Activated CD8-positive, alpha-beta memory T cell treated with anti-CD3 and anti-CD28 coated beads for 36 hours (primary cell): ENCODE measurements at regions not wholly inside any gene's neighbourhood (a gene's known extent, or its start where the extent isn't known, plus 50 kb on each side); places are given as distances from the start of the nearest gene placed in this dataset.
"Not testable (repeated sequence)": the region's sequence is repeated elsewhere in the genome, so short reads cannot be mapped to it uniquely, and the experiment has no call there.

Experiments
- CTCF ChIA-PET: fragments of 350-600 bp; sonication (Branson Sonifier 250); formaldehyde crosslinking; loops from one replicate; lab custom pipeline; 2021; ENCODE audit warnings: antibody characterized with exemption; lab: Charles Lee
- POLR2A ChIA-PET: fragments of 350-600 bp; sonication (Branson Sonifier 250); formaldehyde crosslinking; loops from one replicate; lab custom pipeline; 2021; ENCODE audit warnings: antibody characterized with exemption; lab: Charles Lee

- ChIA-PET CTCF (no interaction called here), POLR2A (no interaction called here)
Observed at GRCh38 chr4:18197467-18197866, 175.9 kb upstream of the LCORL start.

- ChIA-PET CTCF (no interaction called here), POLR2A (no interaction called here)
Observed at GRCh38 chr4:18194278-18194677, 172.7 kb upstream of the LCORL start.

GRCh38 chr4:18192901-18193300, 171.3 kb upstream of the LCORL start:
- POLR2A ChIA-PET: no interaction called here
- CTCF ChIA-PET: no interaction called here

- ChIA-PET CTCF (no interaction called here), POLR2A (no interaction called here)
Observed at GRCh38 chr4:18185491-18185890, 163.9 kb upstream of the LCORL start.

- ChIA-PET CTCF (no interaction called here), POLR2A (no interaction called here)
Observed at GRCh38 chr4:18180892-18181291, 159.3 kb upstream of the LCORL start.

GRCh38 chr4:18180122-18180521, 158.6 kb upstream of the LCORL start:
- ChIA-PET CTCF (no interaction called here), POLR2A (no interaction called here)

- ChIA-PET CTCF (no interaction called here), POLR2A (no interaction called here)
Observed at GRCh38 chr4:18171896-18172295, 150.3 kb upstream of the LCORL start.

- POLR2A ChIA-PET: no interaction called here
- CTCF ChIA-PET: no interaction called here
Observed at GRCh38 chr4:18167831-18168230, 146.3 kb upstream of the LCORL start.

- POLR2A ChIA-PET: no interaction called here
- CTCF ChIA-PET: no interaction called here
Observed at GRCh38 chr4:18166925-18167324, 145.4 kb upstream of the LCORL start.

- POLR2A ChIA-PET: no interaction called here
- CTCF ChIA-PET: no interaction called here
Observed at GRCh38 chr4:18162453-18162852, 140.9 kb upstream of the LCORL start.

GRCh38 chr4:18159117-18159912, 137.8 kb upstream of the LCORL start:
- POLR2A ChIA-PET, CTCF ChIA-PET: not testable (repeated sequence)

GRCh38 chr4:18155067-18156041, 133.8 kb upstream of the LCORL start:
- POLR2A ChIA-PET: no interaction called here
- CTCF ChIA-PET: no interaction called here

GRCh38 chr4:18138076-18138665, 116.6 kb upstream of the LCORL start:
- ChIA-PET CTCF (no interaction called here), POLR2A (no interaction called here)

GRCh38 chr4:18134111-18134510, 112.6 kb upstream of the LCORL start:
- POLR2A ChIA-PET: no interaction called here
- CTCF ChIA-PET: no interaction called here

- ChIA-PET POLR2A (no interaction called here), CTCF (no interaction called here)
Observed at GRCh38 chr4:18130256-18130655, 108.7 kb upstream of the LCORL start.

- POLR2A ChIA-PET: no interaction called here
Observed at GRCh38 chr4:18128241-18128640, 106.7 kb upstream of the LCORL start.

GRCh38 chr4:18127030-18127429, 105.5 kb upstream of the LCORL start:
- ChIA-PET POLR2A (no interaction called here), CTCF (no interaction called here)

More at GRCh38 chr4:18128241-18128640, 106.7 kb upstream of the LCORL start:
- CTCF ChIA-PET: no interaction called here

GRCh38 chr4:18113710-18114331, 92.3 kb upstream of the LCORL start:
- POLR2A ChIA-PET: no interaction called here
- CTCF ChIA-PET: no interaction called here

- ChIA-PET POLR2A (no interaction called here), CTCF (no interaction called here)
Observed at GRCh38 chr4:18111081-18111480, 89.5 kb upstream of the LCORL start.

GRCh38 chr4:18110099-18110498, 88.5 kb upstream of the LCORL start:
- ChIA-PET POLR2A (no interaction called here), CTCF (no interaction called here)
